GM18498 (cell line): ENCODE measurements at regions not wholly inside any gene's neighbourhood (a gene's known extent, or its start where the extent isn't known, plus 50 kb on each side); places are given as distances from the start of the nearest gene placed in this dataset.

Experiments
- ATAC-seq: cut with Tn5 transposase; IDR thresholded peaks from one replicate; pipeline ENCODE4 v1.9.1; 2021; ENCODE audit warnings: mild to moderate bottlenecking, moderate library complexity; ENCODE audit not compliant: unreplicated experiment

DNA sequence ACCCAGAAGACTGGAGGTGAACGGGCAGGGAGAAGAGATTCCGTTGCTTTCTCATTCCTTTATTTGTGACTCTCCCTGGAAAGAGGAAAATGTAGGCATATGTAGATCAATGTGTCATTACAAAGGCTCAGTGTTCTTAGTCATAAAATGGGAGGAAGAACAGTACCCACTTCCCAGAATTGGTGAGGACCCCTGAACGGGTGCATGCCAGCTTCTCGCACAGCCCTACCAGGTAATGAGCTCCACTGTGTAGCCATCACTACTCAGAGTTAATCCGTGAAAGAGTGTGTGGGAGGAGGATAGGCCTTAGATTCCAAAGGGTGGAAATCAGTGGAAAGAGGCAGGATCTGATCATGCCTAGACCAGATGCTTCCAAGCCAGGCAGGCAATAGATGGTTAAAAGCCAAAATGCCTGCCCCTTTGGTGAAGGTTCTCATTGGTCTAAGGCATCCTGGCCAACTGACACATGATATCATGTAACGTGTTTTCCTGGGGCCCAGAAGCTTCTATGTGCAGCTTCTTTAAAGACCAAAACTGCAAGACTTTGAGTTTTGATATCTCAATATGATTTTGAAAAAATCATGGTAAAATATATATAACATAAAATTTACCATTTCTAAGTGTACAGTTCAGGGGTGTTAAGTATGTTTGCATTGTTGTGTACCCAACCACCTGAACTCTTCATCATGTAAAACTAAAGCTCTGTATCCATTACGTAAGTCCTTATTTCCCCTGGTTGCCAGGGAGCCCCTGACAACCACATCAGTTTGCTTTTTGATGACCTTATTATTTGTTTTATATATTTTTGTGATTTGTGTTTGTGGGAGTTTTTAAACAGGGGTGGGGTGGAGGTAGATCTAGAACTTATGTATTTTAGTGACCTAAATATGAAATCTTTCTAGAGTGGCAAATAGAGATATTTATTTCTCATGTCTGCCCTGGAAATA is 402.2 kb upstream of the CFAP20DC start:
- peak; percentile 11 for ATAC-seq

DNA sequence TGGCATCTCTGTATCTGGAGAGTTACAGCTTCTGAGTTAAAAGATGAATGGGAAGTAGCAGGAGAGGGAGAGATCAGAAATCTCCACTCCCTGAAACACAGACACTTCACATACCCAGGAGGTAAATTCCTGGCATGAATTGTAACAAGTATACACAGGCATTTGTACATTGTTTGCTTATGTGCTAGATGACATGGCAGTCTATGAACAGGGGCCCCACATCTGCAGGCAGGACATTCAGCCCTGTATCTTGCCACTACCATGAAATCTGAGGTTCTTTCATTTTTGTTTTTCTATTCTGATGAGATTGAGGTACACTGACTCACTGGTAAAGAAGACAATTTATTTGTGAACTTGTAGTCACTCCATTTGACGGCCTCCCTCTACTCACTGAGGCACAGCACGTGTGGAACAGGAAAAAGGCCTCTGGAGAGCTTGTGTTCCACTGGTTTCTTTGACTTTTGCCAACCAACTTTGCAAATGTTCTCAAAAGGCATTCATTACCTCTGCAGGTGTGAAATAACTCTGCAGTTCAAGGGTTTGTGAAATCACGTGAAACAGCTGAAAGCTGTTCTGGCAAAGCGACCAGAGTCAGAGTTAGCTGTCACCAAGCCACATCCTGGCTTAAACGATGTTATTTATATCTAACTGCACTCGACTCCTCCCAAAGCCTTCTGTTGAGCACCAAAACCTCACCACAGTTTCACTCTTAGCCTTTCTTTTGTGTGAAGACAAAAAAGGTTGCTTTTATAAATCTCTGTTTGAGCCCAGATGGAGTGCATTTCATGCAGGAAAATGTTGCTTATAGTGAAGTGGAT is 401.3 kb upstream of the CFAP20DC start:
- ATAC-seq, result peak; percentile 94

DNA sequence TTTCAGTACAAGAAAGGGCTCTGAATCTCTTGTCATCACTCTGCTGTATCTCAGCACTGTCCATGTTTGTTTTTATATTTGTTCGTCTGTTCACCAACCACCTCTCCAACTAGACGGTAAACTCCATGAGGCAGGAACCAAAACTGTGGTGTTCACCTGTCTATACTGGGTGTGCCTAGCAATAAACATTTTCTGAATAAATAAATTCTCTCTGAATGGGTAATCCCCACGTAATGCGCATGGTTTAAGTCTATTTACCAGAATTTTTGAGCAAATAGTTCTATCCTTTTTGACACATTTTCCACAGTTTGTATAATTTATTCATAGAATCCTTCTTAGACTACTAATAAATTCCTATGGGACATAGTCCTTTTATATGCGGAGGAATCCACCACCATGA is 400.6 kb upstream of the CFAP20DC start:
- ATAC-seq, result no peak

DNA sequence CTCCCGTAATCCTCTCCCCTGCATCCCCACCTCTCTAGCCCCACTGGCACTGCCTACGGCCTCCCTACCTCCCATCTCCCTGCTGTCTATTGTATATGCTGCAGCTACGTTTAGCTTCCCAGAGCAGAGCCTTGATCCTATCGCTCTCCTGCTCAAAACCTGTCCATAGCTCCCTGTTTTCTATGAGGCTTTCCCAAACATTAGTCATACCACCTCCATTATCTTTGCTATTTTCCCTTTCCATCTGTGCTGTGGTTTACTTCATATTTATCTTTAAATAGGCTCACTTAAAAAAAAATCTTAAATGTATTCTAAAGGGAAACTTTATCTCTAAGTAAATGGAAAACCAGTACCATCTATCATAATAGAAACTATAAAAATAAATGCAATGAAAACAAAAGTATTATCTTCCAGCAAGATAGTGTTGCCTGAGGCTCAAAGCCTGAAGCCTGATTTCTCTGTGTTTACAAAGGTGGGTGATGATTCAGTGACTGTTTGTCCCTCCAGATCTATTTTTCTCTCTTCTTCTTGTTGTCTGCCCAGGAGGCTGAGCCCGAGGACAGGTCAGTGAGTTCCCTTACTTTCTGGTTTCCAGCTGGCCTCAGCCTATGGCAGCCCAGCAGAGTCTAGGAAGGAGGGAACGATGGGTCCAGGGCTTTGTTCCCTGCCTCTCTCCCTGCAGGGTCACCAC is 397.1 kb upstream of the CFAP20DC start:
- ATAC-seq, result no peak

DNA sequence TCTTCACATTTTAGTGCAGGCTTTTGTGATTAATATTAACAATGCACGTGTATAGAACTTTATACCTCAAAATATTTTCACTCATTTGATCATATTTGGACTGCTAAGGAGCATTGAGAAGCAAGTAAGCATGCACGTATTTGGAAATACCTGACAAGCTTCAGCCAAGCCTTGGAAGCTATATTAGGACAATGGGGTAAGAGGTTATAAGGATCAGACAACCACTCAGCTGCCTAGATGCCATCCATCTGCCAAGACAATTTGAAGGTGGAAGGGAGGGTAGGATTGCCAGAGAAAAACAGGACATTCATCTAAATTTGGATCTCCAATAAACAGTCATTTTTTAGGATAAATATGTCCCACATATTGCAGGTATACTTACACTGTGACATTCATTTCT is 394.9 kb upstream of the CFAP20DC start:
- ATAC-seq, result no peak

DNA sequence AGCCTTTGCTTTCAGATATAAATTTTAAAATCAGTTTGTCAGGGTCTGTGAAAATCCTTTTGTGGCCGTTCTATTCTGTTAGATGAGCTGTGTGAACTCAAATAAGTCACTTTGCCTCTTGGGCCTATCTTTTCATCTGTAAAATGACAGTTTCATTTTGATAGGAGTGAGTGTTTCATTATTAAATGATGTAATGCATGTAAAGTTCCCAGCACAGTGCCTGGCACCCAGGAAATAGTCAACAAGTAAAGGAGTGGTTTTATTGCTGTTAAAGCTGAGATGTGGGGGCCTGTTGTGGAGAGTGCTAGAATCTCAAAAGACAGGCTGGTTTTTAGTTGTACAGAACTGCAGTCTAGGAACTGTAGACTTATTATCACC is 394.5 kb upstream of the CFAP20DC start:
- ATAC-seq, result no peak

DNA sequence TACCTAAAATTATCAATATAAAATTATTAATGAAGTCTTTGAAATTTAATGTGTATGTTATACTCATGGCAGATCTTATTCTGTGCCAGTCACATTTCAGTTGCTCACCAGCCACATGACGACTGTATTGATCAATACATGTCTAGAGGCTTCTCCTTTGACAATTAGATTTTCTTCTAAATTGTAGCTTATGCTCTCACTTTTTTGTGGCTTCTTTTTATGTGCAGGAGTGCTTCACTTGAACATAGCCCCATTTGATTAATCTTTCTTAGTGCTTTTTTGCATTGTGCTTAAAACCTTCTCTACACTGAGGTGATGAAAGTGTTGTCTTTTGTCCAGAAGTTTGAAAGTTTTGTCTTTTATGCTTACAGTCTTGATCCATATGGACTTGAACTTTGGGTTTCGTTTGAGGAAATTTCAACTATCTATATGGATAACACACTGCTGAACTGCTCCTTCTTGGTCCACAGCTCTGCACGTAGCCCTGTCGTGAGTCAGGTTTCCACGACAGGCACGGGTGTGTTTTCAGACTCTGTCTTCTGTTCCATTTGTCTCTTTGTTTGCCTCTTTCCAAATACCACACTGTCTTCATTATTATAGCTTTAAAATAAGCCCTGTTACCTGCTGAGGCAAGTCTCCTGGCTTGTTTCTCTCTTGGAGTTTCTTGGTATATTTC is 393.9 kb upstream of the CFAP20DC start:
- no peak for ATAC-seq

DNA sequence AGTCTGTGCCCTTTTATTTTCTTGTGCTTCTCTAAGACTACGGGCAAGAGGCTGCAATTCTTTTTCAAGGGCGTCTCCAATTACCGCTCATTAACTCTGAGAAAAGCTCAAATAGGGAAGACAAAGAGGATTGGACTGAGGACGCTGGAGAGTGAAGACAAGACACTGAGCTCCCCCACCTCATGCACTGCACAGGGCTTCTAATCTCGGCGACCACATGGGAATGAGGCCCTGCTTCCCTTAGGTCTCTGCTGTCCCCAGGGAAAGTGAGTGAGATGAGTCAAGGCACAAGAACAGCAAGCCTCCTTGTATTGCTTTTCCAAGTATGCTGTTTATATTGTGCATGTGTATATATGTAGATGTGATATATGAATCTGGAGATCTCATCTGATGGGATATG is 392.2 kb upstream of the CFAP20DC start:
- no peak for ATAC-seq

DNA sequence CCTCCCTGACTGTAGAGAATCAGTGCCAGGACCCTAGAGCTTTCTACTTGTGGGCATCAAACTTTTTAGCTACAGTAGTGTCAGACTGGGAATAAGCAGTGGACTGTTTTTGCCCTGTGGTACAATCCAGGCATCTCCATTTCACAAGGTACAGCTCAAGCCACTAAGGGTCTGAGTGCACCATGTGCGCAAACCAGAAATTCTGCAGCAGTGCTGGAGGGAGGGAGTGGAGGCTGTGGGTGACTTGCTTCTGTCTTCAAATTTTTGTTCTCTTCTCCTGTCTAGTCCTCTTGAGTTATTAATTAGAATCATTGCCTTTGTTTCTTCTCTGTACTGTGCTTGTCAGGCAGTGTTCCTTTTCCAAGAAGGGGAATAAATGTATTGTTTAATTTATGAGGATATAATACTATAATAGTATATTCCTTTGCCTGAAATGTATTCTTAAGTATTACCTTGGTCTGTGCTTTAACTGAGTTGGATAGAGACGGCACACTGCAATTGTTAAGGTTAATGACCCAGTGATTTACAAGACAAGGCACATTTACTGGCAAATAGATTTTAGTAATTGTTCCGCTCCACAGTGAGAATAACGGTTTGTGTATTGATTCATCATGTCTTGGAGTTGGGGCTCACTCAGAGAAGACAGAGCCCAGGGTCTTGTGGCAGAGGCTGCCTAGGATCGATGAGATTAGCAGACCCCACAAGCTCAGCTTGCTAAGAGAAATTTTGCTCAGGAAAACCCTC is 390.6 kb upstream of the CFAP20DC start:
- ATAC-seq, result no peak

DNA sequence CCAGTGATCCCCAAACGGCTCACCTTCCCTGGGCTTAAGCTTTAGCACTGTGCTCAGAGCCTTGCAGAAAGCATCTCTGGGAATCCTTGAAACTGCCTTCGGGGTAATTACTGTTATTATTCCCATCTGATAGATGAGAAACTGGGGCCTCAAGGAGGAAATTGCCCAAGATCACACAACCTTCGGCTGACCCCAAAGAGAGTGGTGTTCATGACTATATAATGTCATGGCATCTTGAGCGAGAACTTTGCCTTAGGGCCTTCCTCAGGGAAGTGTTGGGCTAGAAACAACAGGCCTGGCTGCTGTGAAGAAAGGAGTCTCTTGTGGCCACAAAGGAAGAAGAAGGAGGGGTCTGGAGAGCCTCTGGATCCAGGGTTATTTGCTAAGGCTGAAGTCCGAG is 388.7 kb upstream of the CFAP20DC start:
- ATAC-seq, result no peak

DNA sequence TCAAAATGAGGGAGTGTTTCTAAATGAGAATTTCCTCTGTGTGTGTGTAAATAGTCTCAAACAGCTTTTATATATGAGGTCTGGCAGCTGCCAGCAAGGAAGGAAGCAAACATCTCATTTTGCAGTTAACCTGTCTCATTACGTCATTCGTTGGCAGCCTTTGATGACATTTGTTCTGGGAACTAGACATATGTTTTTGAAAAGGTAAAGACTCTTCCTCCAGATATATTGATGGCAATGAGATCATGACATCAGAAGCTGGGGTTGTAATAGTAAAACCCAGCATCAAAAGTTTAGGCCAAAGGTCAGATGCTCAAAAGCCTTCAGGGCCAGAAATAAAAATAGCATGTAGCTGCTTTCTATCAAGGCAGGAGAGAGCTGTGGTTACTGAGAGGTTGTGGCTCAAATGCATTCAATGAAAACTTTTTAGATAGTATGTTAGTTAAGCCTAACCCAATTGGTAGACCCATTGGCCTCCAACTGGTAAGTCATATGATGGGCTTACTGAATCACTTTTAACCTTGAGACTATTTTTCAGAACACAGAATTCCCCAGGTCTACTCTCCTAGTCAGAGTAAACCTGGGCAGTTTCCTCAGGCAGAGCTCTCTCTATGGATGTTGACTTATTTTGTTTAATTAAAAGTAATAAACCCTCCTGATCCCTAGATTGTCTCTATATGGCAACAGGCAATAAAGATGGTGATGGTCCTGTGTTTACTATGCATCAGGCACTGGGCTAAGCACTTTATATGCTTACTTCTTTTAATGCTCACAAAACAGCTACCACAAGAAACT is 386.5 kb upstream of the CFAP20DC start:
- no peak for ATAC-seq

DNA sequence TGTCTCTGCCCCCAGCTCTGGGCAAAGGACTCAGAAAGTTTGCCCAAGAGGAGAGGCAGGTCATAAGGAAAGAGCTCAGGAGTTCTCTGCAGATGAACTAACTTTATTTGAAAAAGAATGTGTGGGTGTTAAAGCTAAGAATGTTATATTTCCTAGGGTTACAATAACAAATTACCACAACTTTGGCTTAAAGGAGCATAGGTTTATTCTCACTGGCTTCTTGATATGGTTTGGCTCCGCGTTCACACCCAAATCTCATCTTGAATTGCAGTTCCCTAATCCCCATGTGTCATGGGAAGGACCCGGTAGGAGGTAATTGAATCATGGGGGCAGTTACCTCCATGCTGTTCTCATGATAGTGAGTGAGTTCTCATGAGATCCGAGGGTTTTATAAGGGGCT is 383.7 kb upstream of the CFAP20DC start:
- no peak for ATAC-seq

DNA sequence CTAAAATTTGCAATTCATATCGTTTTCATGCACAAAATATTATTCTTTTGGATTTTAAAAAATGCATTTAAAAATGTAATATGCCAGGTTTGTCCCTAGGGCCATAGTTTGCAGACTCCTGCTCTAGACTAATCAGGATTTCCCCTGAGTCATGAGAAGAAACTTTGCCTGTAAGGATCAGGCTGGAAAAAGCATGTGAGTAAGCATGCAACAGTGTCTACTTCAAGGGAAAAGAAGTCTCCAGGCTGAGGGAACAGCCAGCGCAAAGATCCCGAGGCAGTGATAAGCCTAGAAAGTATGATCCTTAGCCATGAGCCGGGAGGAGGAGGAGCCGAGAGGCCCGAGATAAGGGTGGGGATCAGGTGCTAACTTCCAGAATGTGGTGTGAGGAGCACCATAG is 382.8 kb upstream of the CFAP20DC start:
- ATAC-seq, result no peak

DNA sequence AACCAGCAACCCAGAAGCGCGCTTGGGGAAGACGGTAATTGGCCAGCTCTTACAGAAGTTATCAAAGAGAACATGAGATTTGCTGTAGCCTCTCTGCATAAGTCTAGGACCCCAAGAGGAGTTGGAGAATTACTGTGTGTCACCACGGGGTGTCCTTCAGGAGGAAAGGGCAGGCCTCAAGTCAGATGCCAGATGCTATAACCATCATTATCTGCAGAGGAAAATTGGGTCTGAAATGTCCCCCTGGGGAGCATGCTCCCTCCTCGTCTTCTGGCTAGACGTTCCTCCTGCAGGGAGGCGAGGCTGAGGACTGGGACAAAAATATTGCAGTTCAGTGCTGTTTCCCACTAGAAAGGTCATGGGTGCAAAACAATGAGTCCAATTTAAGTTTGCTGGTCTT is 380.5 kb upstream of the CFAP20DC start:
- no peak for ATAC-seq

DNA sequence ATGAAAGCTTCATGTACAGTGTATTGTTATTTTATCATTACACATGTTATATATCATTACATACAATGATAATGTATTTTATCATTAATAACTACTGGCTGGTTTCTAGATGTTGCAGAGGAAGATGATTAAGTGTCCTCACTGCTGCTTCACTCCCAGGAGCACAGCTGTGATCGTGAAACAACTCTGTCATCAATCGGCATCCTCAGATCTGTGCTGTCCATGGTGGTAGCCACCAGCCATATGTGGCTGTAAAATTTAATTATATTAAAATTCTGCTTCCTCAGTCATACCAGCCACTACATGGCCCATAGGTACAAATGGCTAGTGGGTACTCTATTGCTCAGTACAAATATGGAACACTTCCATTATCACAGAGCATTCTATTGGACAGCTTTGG is 379.4 kb upstream of the CFAP20DC start:
- ATAC-seq, result no peak

DNA sequence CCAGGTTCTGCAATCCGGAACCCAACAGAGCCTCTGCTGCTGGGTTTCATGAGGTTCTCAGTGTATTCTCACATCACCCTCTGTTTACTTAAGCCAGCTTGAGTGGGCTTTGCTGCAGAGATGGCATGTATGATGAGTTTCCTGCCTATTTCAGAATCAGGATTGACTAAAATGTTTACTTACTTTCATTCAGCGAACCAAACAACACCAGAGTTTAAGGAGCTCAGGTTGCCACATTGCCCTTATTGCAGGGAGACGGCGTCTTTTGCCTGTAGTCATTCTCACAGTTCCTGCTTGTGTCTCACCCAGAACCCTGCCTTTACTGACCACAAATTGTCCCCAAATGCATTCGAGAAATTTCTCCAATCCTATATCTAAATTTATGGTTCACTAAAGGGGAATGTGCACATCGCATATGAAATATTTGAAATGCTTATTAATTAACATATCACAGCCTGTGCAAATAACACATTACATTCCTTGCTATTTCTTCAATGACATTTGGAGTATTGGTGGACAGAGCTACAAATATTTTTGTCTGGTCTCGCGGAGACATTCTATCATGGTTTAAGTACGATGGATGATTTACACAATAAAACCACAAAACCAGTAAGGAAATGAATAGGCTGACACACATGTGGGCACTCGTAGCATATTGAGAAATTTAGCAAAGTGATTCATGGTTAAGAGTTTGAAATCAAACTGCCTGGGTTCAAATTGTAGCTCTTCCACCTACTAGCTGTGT is 377.2 kb upstream of the CFAP20DC start:
- ATAC-seq, result no peak

DNA sequence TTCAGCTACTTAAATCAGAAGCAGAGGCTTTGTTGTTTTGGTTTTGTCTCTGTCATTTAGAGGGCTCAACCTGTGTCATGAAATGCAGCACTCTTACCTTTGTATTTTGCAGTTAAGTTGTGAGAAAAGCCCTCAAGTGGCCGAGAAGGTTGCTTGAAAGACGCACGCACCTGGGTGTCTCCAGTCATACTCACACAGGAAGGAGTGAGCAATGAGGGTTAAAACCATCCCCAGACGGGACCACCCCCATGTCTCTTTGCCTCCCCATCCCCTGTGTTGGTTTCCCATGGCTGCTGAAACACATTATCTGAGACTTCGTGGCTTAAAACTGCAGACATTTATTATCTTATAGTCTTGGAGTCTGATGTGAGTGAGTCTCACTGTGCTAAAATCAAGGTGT is 376.1 kb upstream of the CFAP20DC start:
- ATAC-seq, result peak; percentile 55

DNA sequence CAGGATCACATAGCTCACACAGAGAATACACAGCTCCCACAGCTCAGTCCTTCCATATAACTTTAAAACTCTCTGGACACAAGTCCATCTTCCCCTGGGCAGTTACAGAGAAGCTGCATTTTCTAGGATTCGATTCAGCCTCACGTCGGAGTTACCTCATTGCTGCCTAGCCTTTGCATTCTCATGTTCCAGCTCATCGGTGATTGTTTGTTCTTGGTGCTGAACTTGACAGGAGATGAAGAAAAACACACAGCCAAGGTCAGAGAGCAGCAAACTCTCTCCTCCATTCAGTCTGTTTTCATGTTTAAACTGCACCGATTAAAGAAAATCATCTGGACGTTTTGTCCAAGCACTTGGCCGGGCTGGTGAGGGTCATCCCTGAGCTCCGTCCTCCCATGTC is 375.5 kb upstream of the CFAP20DC start:
- no peak for ATAC-seq
